Keratinocyte (primary cell): ENCODE measurements at regions not wholly inside any gene's neighbourhood (a gene's known extent, or its start where the extent isn't known, plus 50 kb on each side); places are given as distances from the start of the nearest gene placed in this dataset.

Experiments used
- DNase-seq: peaks from one replicate; pipeline ENCODE4 v3.0.0-alpha.2; 2011; ENCODE audit warnings: low read depth, missing footprints, low spot score
- FAIRE-seq: peaks from 2 replicates; lab custom pipeline; 2011; peaks lifted over from hg19 to GRCh38; lab: Jason Lieb, UNC
- H2AFZ ChIP-seq: 2 replicates; pipeline ENCODE4 v1.6.0; 2012; ENCODE audit warnings: low read length, control low read depth, inconsistent platforms; ENCODE audit not compliant: control insufficient read depth
- H3K27ac ChIP-seq: 2 replicates; pipeline ENCODE4 v1.5.1; 2011; ENCODE audit warnings: low read length; ENCODE audit not compliant: control insufficient read depth, insufficient read depth
- H3K27me3 ChIP-seq: 3 replicates; pipeline ENCODE4 v1.6.0; 2011; ENCODE audit warnings: low read length; ENCODE audit not compliant: control insufficient read depth, insufficient read depth; ENCODE audit errors: extremely low read depth
- H3K36me3 ChIP-seq, 2 experiments: 2 replicates in 1 of 2; 3 replicates in 1 of 2; pipeline ENCODE4 v1.5.1; 2011; ENCODE audit warnings: low read length in 2 of 2, mild to moderate bottlenecking in 1 of 2; ENCODE audit not compliant: control insufficient read depth in 2 of 2, insufficient read depth in 2 of 2; ENCODE audit errors: extremely low read depth in 1 of 2
- H3K4me1 ChIP-seq: 3 replicates; pipeline ENCODE4 v1.5.1; 2011; ENCODE audit warnings: low read length; ENCODE audit not compliant: control insufficient read depth, insufficient read depth; ENCODE audit errors: extremely low read depth
- H3K4me2 ChIP-seq: 3 replicates; pipeline ENCODE4 v1.6.0; 2011; ENCODE audit warnings: low read depth, low read length; ENCODE audit not compliant: control insufficient read depth, insufficient read depth; ENCODE audit errors: extremely low read depth
- H3K4me3 ChIP-seq, 3 experiments: fragments of 200-600 bp in 1 of 3; sonication (generic) in 1 of 3; 2 replicates in 2 of 3; 3 replicates in 1 of 3; pipeline ENCODE4 v1.5.1; 2011 to 2016; ENCODE audit warnings: low read length in 3 of 3, mild to moderate bottlenecking in 3 of 3, control low read depth in 2 of 3, inconsistent platforms in 1 of 3, low read depth in 1 of 3, mixed read lengths in 1 of 3, mixed run types in 1 of 3, moderate library complexity in 1 of 3; ENCODE audit not compliant: control insufficient read depth in 2 of 3, insufficient read depth in 2 of 3; ENCODE audit errors: extremely low read depth in 1 of 3
- H3K79me2 ChIP-seq: 2 replicates; pipeline ENCODE4 v1.6.0; 2012; ENCODE audit warnings: low read length; ENCODE audit not compliant: control insufficient read depth, insufficient read depth
- H3K9ac ChIP-seq: 3 replicates; pipeline ENCODE4 v1.6.0; 2011; ENCODE audit warnings: low read length; ENCODE audit not compliant: control insufficient read depth, insufficient read depth; ENCODE audit errors: extremely low read depth
- H3K9me1 ChIP-seq: 3 replicates; pipeline ENCODE4 v1.6.0; 2011; ENCODE audit warnings: low read length; ENCODE audit not compliant: control insufficient read depth, insufficient read depth; ENCODE audit errors: extremely low read depth
- H3K9me3 ChIP-seq: 2 replicates; pipeline ENCODE4 v1.5.1; 2012; ENCODE audit warnings: low read depth, low read length; ENCODE audit not compliant: control insufficient read depth
- H4K20me1 ChIP-seq: 3 replicates; pipeline ENCODE4 v1.6.0; 2011; ENCODE audit warnings: low read length; ENCODE audit not compliant: control insufficient read depth, insufficient read depth; ENCODE audit errors: extremely low read depth
- CTCF ChIP-seq, 3 experiments: IDR thresholded peaks in 1 of 3; conservative IDR thresholded peaks in 1 of 3; optimal IDR thresholded peaks in 1 of 3; 2 replicates in 2 of 3; 3 replicates in 1 of 3; pipeline versions ENCODE3 to v1.5.1; 2011; ENCODE audit warnings: low read length in 3 of 3, mild to moderate bottlenecking in 3 of 3, moderate library complexity in 2 of 3, control low read depth in 1 of 3, inconsistent platforms in 1 of 3; ENCODE audit not compliant: insufficient read depth in 2 of 3; ENCODE audit errors: extremely low read depth in 1 of 3
- EZH2 ChIP-seq: IDR thresholded peaks from one replicate; pipeline ENCODE4 v1.6.1; 2012; ENCODE audit warnings: inconsistent platforms, mild to moderate bottlenecking, low read length, moderate library complexity
- dilution Hi-C: fragments of 300-500 bp; cut with MboI; formaldehyde crosslinking; loops from one replicate; pipeline ENCODE4 v1.7.0; 2020; ENCODE audit warnings: low sequenced_read_pairs; ENCODE audit not compliant: extremely low pct_ligation_motif_present

- no peaks in the 10 kb centered on the region for H3K36me3 ChIP-seq
- dilution Hi-C loops = no loop called here
- no peak overlapping the region for H3K27ac ChIP-seq
- H3K4me2 ChIP-seq = no peak overlapping the region
- no peak for FAIRE-seq
- no peaks in the 10 kb centered on the region for H4K20me1 ChIP-seq
- no peaks in the 10 kb centered on the region for H3K27me3 ChIP-seq
- no peaks in the 10 kb centered on the region for H3K4me1 ChIP-seq
- no peak overlapping the region for H3K4me3 ChIP-seq
- no peaks in the 10 kb centered on the region for H3K79me2 ChIP-seq
- DNase-seq = no peak
- H3K9me1 ChIP-seq = no peaks in the 10 kb centered on the region
- no peak overlapping the region for H3K9ac ChIP-seq
- no peaks in the 10 kb centered on the region for H3K9me3 ChIP-seq
- TF ChIP-seq EZH2 (no peak), CTCF (optimal IDR thresholded peaks at IDR 0.05 in 1 of 3, IDR thresholded peaks at IDR 0.05 in 1 of 3, conservative IDR thresholded peaks at IDR 0.05 in 1 of 3; ENCODE audit: extremely low read depth in 1 of 3, insufficient read depth in 2 of 3, low read length in 3 of 3) (no peak)
- no peak overlapping the region for H2AFZ ChIP-seq
Measured at GRCh38 chr2:163252199-163252598, 413.6 kb upstream of the KCNH7 start.

- Histone ChIP-seq H3K79me2 (no peaks in the 10 kb centered on the region), H3K9me1 (no peaks in the 10 kb centered on the region), H3K36me3 (no peaks in the 10 kb centered on the region), H2AFZ (no peak overlapping the region), H3K4me3 (no peak overlapping the region), H3K27me3 (no peaks in the 10 kb centered on the region), H3K9ac (no peak overlapping the region), H3K4me1 (no peaks in the 10 kb centered on the region), H4K20me1 (no peaks in the 10 kb centered on the region), H3K27ac (no peak overlapping the region), H3K9me3 (no peaks in the 10 kb centered on the region), H3K4me2 (no peak overlapping the region)
- TF ChIP-seq CTCF (optimal IDR thresholded peaks at IDR 0.05 in 1 of 3, IDR thresholded peaks at IDR 0.05 in 1 of 3, conservative IDR thresholded peaks at IDR 0.05 in 1 of 3; ENCODE audit: extremely low read depth in 1 of 3, insufficient read depth in 2 of 3, low read length in 3 of 3) = no peak
- TF ChIP-seq EZH2 = no peak
- DNase-seq = no peak
- dilution Hi-C loops = no loop called here
- FAIRE-seq = peak; percentile 53
Measured at GRCh38 chr2:163248376-163249253, 410.0 kb upstream of the KCNH7 start.
